HepG2 (cell line): ENCODE measurements at regions not wholly inside any gene's neighbourhood (a gene's known extent, or its start where the extent isn't known, plus 50 kb on each side); places are given as distances from the start of the nearest gene placed in this dataset.

Experiments
- ATAC-seq: fragments of 200-7000 bp; cut with Tn5 transposase; 3 replicates; pipeline ENCODE4 v1.9.1; 2020; ENCODE audit warnings: mild to moderate bottlenecking, moderate library complexity
- BruUV-seq: library from RNA; stranded (reverse); fragments of 400-500 nt; replicated peaks from 2 replicates; lab custom pipeline; 2021; lab: Mats Ljungman, UMichigan
- CTCF ChIA-PET: fragments of 300-600 bp; formaldehyde crosslinking; extraction: SDS; loops from one replicate; lab custom pipeline; 2021; ENCODE audit warnings: low total read pairs, inconsistent platforms, low intra/inter-chr PET ratio; lab: Yijun Ruan, JAX
- POLR2A ChIA-PET: fragments of 350-600 bp; sonication (Branson Sonifier 250); formaldehyde crosslinking; loops from one replicate; lab custom pipeline; 2020; ENCODE audit warnings: antibody characterized with exemption, inconsistent platforms; lab: Yijun Ruan, JAX
- DNase-seq: peaks from one replicate; pipeline ENCODE4 v3.0.0-alpha.2; 2015; ENCODE audit warnings: low spot score
- FAIRE-seq: peaks from 3 replicates; lab custom pipeline; 2011; peaks lifted over from hg19 to GRCh38; lab: Jason Lieb, UNC
- H2AFZ ChIP-seq: one replicate; pipeline ENCODE4 v1.6.1; 2011; ENCODE audit warnings: low read length, inconsistent platforms
- H3K27ac ChIP-seq: fragments of 300-600 bp; 3 replicates; pipeline ENCODE4 v1.8.0; 2011; ENCODE audit warnings: mixed run types, mild to moderate bottlenecking, mixed read lengths, low read length, inconsistent platforms; ENCODE audit not compliant: insufficient read depth; ENCODE audit errors: extremely low read length
- H3K27me3 ChIP-seq, 2 experiments: fragments of 200-600 bp in 1 of 2; 2 replicates in 1 of 2; 3 replicates in 1 of 2; pipeline versions ENCODE4 v1.6.0 to v1.8.0; 2011; ENCODE audit warnings: low read length in 2 of 2, mild to moderate bottlenecking in 2 of 2, moderate library complexity in 2 of 2, inconsistent platforms in 1 of 2; ENCODE audit not compliant: insufficient read depth in 2 of 2, control insufficient read depth in 1 of 2
- H3K36me3 ChIP-seq, 2 experiments: fragments of 200-600 bp in 1 of 2; replicated peaks in 1 of 2; 2 replicates in 1 of 2; 3 replicates in 1 of 2; pipeline versions ENCODE4 v1.5.1 to v1.8.0; 2011; ENCODE audit warnings: low read length in 2 of 2, inconsistent platforms in 1 of 2; ENCODE audit not compliant: insufficient read depth in 2 of 2, control insufficient read depth in 1 of 2
- H3K4me1 ChIP-seq: 2 replicates; pipeline ENCODE4 v1.5.1; 2012; ENCODE audit warnings: low read length, inconsistent platforms; ENCODE audit not compliant: insufficient read depth
- H3K4me2 ChIP-seq: 2 replicates; pipeline ENCODE4 v1.6.0; 2011; ENCODE audit warnings: low read depth, low read length, inconsistent platforms
- H3K4me3 ChIP-seq, 3 experiments: fragments of 200-600 bp in 1 of 3; sonication (generic), shearing (Covaris generic) in 1 of 3; replicated peaks in 1 of 3; 2 replicates each; pipeline ENCODE4 v1.5.1; 2011 to 2016; ENCODE audit warnings: low read length in 3 of 3, inconsistent platforms in 2 of 3, low read depth in 2 of 3, mild to moderate bottlenecking in 2 of 3, control low read depth in 1 of 3, mixed read lengths in 1 of 3; ENCODE audit not compliant: insufficient read depth in 1 of 3
- H3K79me2 ChIP-seq: one replicate; pipeline ENCODE4 v1.6.1; 2011; ENCODE audit warnings: low read length, inconsistent platforms; ENCODE audit not compliant: insufficient read depth
- H3K9ac ChIP-seq: 2 replicates; pipeline ENCODE4 v1.6.0; 2011; ENCODE audit warnings: mild to moderate bottlenecking, low read depth, low read length, inconsistent platforms; ENCODE audit not compliant: insufficient read depth
- H3K9me3 ChIP-seq: 2 replicates; pipeline ENCODE4 v1.5.1; 2012; ENCODE audit warnings: mild to moderate bottlenecking, low read length
- H4K20me1 ChIP-seq: 2 replicates; pipeline ENCODE4 v1.6.0; 2011; ENCODE audit warnings: inconsistent platforms, mild to moderate bottlenecking, low read length, moderate library complexity; ENCODE audit not compliant: insufficient read depth
- SP4 ChIP-seq: sonication (generic); formaldehyde crosslinking; IDR thresholded peaks from 2 replicates; pipeline ENCODE4 v1.8.1; 2023; ENCODE audit warnings: mild to moderate bottlenecking, missing genetic modification reagents
- ZFP36L1 ChIP-seq: sonication (generic); formaldehyde crosslinking; IDR thresholded peaks from 2 replicates; pipeline ENCODE4 v1.8.0; 2022; ENCODE audit warnings: mild to moderate bottlenecking, missing genetic modification reagents, moderate library complexity
- ZNF318 ChIP-seq: sonication (generic); formaldehyde crosslinking; IDR thresholded peaks from 2 replicates; pipeline ENCODE4 v1.4.0; 2020; ENCODE audit warnings: mild to moderate bottlenecking, missing genetic modification reagents
- ZNF788 ChIP-seq: sonication (generic); formaldehyde crosslinking; IDR thresholded peaks from 2 replicates; pipeline ENCODE4 v1.5.0; 2020; ENCODE audit warnings: mild to moderate bottlenecking, missing genetic modification reagents, borderline replicate concordance
- WGBS: methylation state at CpG from one replicate; pipeline ENCODE4 v1.1.6; 2017; ENCODE audit warnings: low lambda C conversion rate; 5-methylcytosine and 5-hydroxymethylcytosine counted together
- in situ Hi-C: cut with HindIII; loops from 2 replicates; pipeline ENCODE4 v1.10.0; 2017; ENCODE audit warnings: low pct_unique_long_range_greater_than_20kb; ENCODE audit not compliant: extremely low pct_ligation_motif_present
- intact Hi-C: fragments of 100-400 bp; cut with micrococcal nuclease; formaldehyde crosslinking; loops from one replicate; pipeline ENCODE4 v1.10.0; 2022; ENCODE audit not compliant: unreplicated experiment
- TF ChIP-seq, protein P1 (sequence below): fragments of 450-650 bp; IDR thresholded peaks from 2 replicates; pipeline ENCODE4 v1.6.1; 2016

DNA sequence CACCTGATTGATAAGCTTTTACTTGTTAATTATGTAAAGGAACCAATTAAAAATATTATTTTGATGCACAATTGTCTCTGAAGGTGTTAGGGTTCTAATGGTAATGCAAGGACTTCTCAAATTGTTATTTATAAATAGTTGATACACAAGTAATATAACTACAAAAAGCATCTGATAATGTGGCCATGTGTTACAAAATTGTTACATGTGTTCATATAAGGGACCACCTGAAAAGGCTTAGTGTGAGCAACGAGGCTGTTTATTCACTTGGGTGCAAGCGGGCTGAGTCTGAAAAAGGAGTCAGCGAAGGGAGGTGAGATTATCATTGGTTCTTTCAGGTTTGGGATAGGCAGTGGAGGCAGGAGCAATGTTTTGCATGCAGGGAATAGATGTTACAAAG is 421.9 kb upstream of the CADM2 start:
- FAIRE-seq (no peak), ATAC-seq (no peak), DNase-seq (no peak)
- H3K27me3 ChIP-seq = no peaks in the 10 kb centered on the region
- WGBS = 0% methylated on average over 3 of the region's 3 CpGs
- BruUV-seq = no TSS peak
- intact Hi-C loops = no loop called here
- H3K36me3 ChIP-seq = no peaks in the 10 kb centered on the region
- ChIA-PET CTCF (no interaction called here), POLR2A (no interaction called here)
- no peaks in the 10 kb centered on the region for H3K4me1 ChIP-seq
- H3K4me3 ChIP-seq = no peak overlapping the region
- no peak overlapping the region for H2AFZ ChIP-seq
- no peak overlapping the region for H3K4me2 ChIP-seq
- H3K9me3 ChIP-seq = peaks cover 24% of the 10 kb centered on the region
- H3K9ac ChIP-seq = no peak overlapping the region
- no peaks in the 10 kb centered on the region for H4K20me1 ChIP-seq
- no peak overlapping the region for H3K27ac ChIP-seq
- TF ChIP-seq SP4 (CRISPR knock-in tag) (no peak), ZNF318 (no peak), ZFP36L1 (CRISPR knock-in tag) (no peak), ZNF788 (CRISPR knock-in tag) (no peak)
- TF ChIP-seq, protein P1, sequence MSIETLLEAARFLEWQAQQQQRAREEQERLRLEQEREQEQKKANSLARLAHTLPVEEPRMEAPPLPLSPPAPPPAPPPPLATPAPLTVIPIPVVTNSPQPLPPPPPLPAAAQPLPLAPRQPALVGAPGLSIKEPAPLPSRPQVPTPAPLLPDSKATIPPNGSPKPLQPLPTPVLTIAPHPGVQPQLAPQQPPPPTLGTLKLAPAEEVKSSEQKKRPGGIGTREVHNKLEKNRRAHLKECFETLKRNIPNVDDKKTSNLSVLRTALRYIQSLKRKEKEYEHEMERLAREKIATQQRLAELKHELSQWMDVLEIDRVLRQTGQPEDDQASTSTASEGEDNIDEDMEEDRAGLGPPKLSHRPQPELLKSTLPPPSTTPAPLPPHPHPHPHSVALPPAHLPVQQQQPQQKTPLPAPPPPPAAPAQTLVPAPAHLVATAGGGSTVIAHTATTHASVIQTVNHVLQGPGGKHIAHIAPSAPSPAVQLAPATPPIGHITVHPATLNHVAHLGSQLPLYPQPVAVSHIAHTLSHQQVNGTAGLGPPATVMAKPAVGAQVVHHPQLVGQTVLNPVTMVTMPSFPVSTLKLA = peak; percentile 92
- TF ChIP-seq, all 625 proteins: peak for 1
- H3K79me2 ChIP-seq = no peaks in the 10 kb centered on the region
- in situ Hi-C loops = loop anchor here (25.0 kb wide), 1 partner anchor 1050 kb away; no protein-coding TSS in a partner anchor
